Epithelial cell of esophagus (primary cell): ENCODE measurements at regions not wholly inside any gene's neighbourhood (a gene's known extent, or its start where the extent isn't known, plus 50 kb on each side); places are given as distances from the start of the nearest gene placed in this dataset.
A peak's percentile ranks its signal among the peaks of the same experiment; 100 is the strongest.

Experiments
- DNase-seq: peaks from one replicate; pipeline ENCODE4 v3.0.0; 2010; ENCODE audit warnings: low read depth
- H3K4me3 ChIP-seq: 2 replicates; pipeline ENCODE4 v1.5.1; 2011; ENCODE audit warnings: mild to moderate bottlenecking, low read length, control low read depth
- CTCF ChIP-seq: IDR thresholded peaks from 2 replicates; pipeline ENCODE4 v1.5.1; 2011; ENCODE audit warnings: low read depth, mild to moderate bottlenecking, low read length, control low read depth, inconsistent platforms; ENCODE audit not compliant: insufficient read depth; ENCODE audit errors: missing control alignments

GRCh38 chr3:165549037-165549436 is 288.2 kb downstream of the BCHE start:
- TF ChIP-seq CTCF, result no peak
- no peak overlapping the region for H3K4me3 ChIP-seq
- DNase-seq, result peak; percentile 37

GRCh38 chr3:165545059-165545458 is 292.2 kb downstream of the BCHE start:
- TF ChIP-seq CTCF, result no peak
- no peak for DNase-seq
- H3K4me3 ChIP-seq, result no peak overlapping the region

- DNase-seq, result no peak
- no peak for TF ChIP-seq CTCF
- H3K4me3 ChIP-seq, result no peak overlapping the region
Observed at GRCh38 chr3:165544432-165544831, 292.8 kb downstream of the BCHE start.

- no peak for TF ChIP-seq CTCF
- H3K4me3 ChIP-seq, result no peak overlapping the region
- DNase-seq, result no peak
Observed at GRCh38 chr3:165538166-165538565, 299.1 kb downstream of the BCHE start.

- DNase-seq, result peak; percentile 34
- no peak for TF ChIP-seq CTCF
- no peak overlapping the region for H3K4me3 ChIP-seq
Observed at GRCh38 chr3:165532851-165533250, 304.4 kb downstream of the BCHE start.

GRCh38 chr3:165529451-165529850 is 307.8 kb downstream of the BCHE start:
- DNase-seq, result no peak
- no peak for TF ChIP-seq CTCF
- H3K4me3 ChIP-seq, result no peak overlapping the region

- DNase-seq, result no peak
- no peak overlapping the region for H3K4me3 ChIP-seq
- TF ChIP-seq CTCF, result no peak
Observed at GRCh38 chr3:165526367-165526766, 310.9 kb downstream of the BCHE start.
